MM.1S (cell line): ENCODE measurements at regions not wholly inside any gene's neighbourhood (a gene's known extent, or its start where the extent isn't known, plus 50 kb on each side); places are given as distances from the start of the nearest gene placed in this dataset.

ENCODE experiments used
- EZH2 ChIP-seq: fragments of 300-600 bp; sonication (generic); optimal IDR thresholded peaks from 2 replicates; pipeline ENCODE3; 2017; ENCODE audit warnings: low read depth, mild to moderate bottlenecking, antibody characterized with exemption, low read length, mixed read lengths
- EZH2phosphoT487 ChIP-seq: fragments of 300-600 bp; sonication (generic); IDR thresholded peaks from 2 replicates; pipeline ENCODE4 v1.6.1; 2018; ENCODE audit warnings: antibody characterized with exemption, low read length
- TF ChIP-seq, protein P1 (sequence below): fragments of 300-600 bp; sonication (generic); IDR thresholded peaks from 2 replicates; pipeline ENCODE4 v1.5.1; 2016; ENCODE audit warnings: antibody characterized with exemption, low read length, mixed read lengths

- TF ChIP-seq, protein P1, sequence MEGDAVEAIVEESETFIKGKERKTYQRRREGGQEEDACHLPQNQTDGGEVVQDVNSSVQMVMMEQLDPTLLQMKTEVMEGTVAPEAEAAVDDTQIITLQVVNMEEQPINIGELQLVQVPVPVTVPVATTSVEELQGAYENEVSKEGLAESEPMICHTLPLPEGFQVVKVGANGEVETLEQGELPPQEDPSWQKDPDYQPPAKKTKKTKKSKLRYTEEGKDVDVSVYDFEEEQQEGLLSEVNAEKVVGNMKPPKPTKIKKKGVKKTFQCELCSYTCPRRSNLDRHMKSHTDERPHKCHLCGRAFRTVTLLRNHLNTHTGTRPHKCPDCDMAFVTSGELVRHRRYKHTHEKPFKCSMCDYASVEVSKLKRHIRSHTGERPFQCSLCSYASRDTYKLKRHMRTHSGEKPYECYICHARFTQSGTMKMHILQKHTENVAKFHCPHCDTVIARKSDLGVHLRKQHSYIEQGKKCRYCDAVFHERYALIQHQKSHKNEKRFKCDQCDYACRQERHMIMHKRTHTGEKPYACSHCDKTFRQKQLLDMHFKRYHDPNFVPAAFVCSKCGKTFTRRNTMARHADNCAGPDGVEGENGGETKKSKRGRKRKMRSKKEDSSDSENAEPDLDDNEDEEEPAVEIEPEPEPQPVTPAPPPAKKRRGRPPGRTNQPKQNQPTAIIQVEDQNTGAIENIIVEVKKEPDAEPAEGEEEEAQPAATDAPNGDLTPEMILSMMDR: no peak
- TF ChIP-seq EZH2phosphoT487 (no peak), EZH2 (no peak)
These were observed 343.9 kb upstream of the FLRT2 start for GRCh38 chr14:85186082-85186481.
